ENCODE measurements at regions not wholly inside any gene's neighbourhood (a gene's known extent, or its start where the extent isn't known, plus 50 kb on each side); places are given as distances from the start of the nearest gene placed in this dataset.

- POLR2A ChIA-PET, result no interaction called here
- intact Hi-C loops (cut with micrococcal nuclease), result no loop called here
- no peak overlapping the region for H3K4me3 Mint-ChIP-seq
- no peaks in the 10 kb centered on the region for H3K27me3 Mint-ChIP-seq
- H3K9me3 Mint-ChIP-seq, result peaks cover 3% of the 10 kb centered on the region
- H3K36me3 Mint-ChIP-seq (ENCODE audit: low read depth), result no peaks in the 10 kb centered on the region
- DNase-seq (no peak), ATAC-seq (ENCODE audit: low read depth) (no peak)
- TF ChIP-seq, protein P1, sequence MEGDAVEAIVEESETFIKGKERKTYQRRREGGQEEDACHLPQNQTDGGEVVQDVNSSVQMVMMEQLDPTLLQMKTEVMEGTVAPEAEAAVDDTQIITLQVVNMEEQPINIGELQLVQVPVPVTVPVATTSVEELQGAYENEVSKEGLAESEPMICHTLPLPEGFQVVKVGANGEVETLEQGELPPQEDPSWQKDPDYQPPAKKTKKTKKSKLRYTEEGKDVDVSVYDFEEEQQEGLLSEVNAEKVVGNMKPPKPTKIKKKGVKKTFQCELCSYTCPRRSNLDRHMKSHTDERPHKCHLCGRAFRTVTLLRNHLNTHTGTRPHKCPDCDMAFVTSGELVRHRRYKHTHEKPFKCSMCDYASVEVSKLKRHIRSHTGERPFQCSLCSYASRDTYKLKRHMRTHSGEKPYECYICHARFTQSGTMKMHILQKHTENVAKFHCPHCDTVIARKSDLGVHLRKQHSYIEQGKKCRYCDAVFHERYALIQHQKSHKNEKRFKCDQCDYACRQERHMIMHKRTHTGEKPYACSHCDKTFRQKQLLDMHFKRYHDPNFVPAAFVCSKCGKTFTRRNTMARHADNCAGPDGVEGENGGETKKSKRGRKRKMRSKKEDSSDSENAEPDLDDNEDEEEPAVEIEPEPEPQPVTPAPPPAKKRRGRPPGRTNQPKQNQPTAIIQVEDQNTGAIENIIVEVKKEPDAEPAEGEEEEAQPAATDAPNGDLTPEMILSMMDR (IDR thresholded peaks at IDR 0.05), result no peak
- no peak overlapping the region for H3K27ac Mint-ChIP-seq
- CTCF ChIA-PET, result no interaction called here
- H3K4me1 Mint-ChIP-seq, result no peaks in the 10 kb centered on the region
Measured at GRCh38 chr6:91383207-91383606, 796.3 kb upstream of the MAP3K7 start.

DNA sequence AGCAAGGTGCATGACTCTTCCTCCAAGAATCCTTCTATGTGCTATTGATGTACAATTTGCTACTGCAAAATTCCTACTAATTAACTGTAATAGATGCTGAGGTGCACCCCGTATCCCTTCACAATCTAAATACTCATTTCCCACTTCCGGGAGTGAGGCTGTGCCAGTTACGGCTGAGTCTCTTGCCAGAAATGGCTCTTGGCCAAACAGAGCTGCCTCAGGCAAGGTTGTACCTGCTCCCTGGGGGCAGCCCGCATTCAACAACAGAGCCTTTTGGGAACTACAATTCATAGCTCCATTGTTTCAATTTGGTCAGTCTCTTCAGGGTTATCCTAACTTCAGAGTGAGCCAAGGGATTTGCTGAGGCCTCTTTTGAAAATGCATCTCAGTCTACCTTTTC, 789.8 kb upstream of the MAP3K7 start:
- ATAC-seq (ENCODE audit: low read depth), result no peak
- no peaks in the 10 kb centered on the region for H3K27me3 Mint-ChIP-seq
- no peaks in the 10 kb centered on the region for H3K4me1 Mint-ChIP-seq
- ChIA-PET POLR2A (no interaction called here), CTCF (no interaction called here)
- no peak overlapping the region for H3K27ac Mint-ChIP-seq
- no peaks in the 10 kb centered on the region for H3K9me3 Mint-ChIP-seq
- DNase-seq, result no peak
- H3K4me3 Mint-ChIP-seq, result no peak overlapping the region
- TF ChIP-seq, protein P1 (IDR thresholded peaks at IDR 0.05), result no peak
- no peaks in the 10 kb centered on the region for H3K36me3 Mint-ChIP-seq (ENCODE audit: low read depth)
- intact Hi-C loops (cut with micrococcal nuclease), result no loop called here

GRCh38 chr6:91366781-91367180, 779.9 kb upstream of the MAP3K7 start:
- no peaks in the 10 kb centered on the region for H3K27me3 Mint-ChIP-seq
- TF ChIP-seq, protein P1 (IDR thresholded peaks at IDR 0.05), result no peak
- ATAC-seq (ENCODE audit: low read depth) (no peak), DNase-seq (no peak)
- intact Hi-C loops (cut with micrococcal nuclease), result no loop called here
- no peaks in the 10 kb centered on the region for H3K36me3 Mint-ChIP-seq (ENCODE audit: low read depth)
- no peak overlapping the region for H3K27ac Mint-ChIP-seq
- H3K9me3 Mint-ChIP-seq, result peaks cover 3% of the 10 kb centered on the region
- no peak overlapping the region for H3K4me3 Mint-ChIP-seq
- ChIA-PET POLR2A (no interaction called here), CTCF (no interaction called here)
- H3K4me1 Mint-ChIP-seq, result no peaks in the 10 kb centered on the region

- Mint-ChIP-seq H3K36me3 (ENCODE audit: low read depth) (no peaks in the 10 kb centered on the region), H3K9me3 (no peaks in the 10 kb centered on the region), H3K4me1 (no peaks in the 10 kb centered on the region), H3K27me3 (no peaks in the 10 kb centered on the region), H3K27ac (no peak overlapping the region), H3K4me3 (no peak overlapping the region)
- TF ChIP-seq, protein P1 (IDR thresholded peaks at IDR 0.05), result no peak
- ChIA-PET POLR2A (no interaction called here), CTCF (no interaction called here)
- DNase-seq (no peak), ATAC-seq (ENCODE audit: low read depth) (no peak)
- intact Hi-C loops (cut with micrococcal nuclease), result no loop called here
Measured at GRCh38 chr6:91358986-91359385, 772.1 kb upstream of the MAP3K7 start.

- Mint-ChIP-seq H3K4me1 (no peaks in the 10 kb centered on the region), H3K27ac (no peak overlapping the region), H3K9me3 (no peaks in the 10 kb centered on the region), H3K4me3 (no peak overlapping the region), H3K27me3 (no peaks in the 10 kb centered on the region), H3K36me3 (ENCODE audit: low read depth) (no peaks in the 10 kb centered on the region)
- TF ChIP-seq, protein P1 (IDR thresholded peaks at IDR 0.05), result no peak
- intact Hi-C loops (cut with micrococcal nuclease), result no loop called here
- DNase-seq, result no peak
- ATAC-seq (ENCODE audit: low read depth), result no peak
- ChIA-PET CTCF (no interaction called here), POLR2A (no interaction called here)
Measured at GRCh38 chr6:91352878-91353277, 766.0 kb upstream of the MAP3K7 start.

Measured in activated B cell treated with CpG ODN at 0.5 μM for 24 hours (primary cell).